ENCODE measurements at regions not wholly inside any gene's neighbourhood (a gene's known extent, or its start where the extent isn't known, plus 50 kb on each side); places are given as distances from the start of the nearest gene placed in this dataset.
A peak's percentile ranks its signal among the peaks of the same experiment; 100 is the strongest.
"Not testable (repeated sequence)": the region's sequence is repeated elsewhere in the genome, so short reads cannot be mapped to it uniquely, and the experiment has no call there.

DNA sequence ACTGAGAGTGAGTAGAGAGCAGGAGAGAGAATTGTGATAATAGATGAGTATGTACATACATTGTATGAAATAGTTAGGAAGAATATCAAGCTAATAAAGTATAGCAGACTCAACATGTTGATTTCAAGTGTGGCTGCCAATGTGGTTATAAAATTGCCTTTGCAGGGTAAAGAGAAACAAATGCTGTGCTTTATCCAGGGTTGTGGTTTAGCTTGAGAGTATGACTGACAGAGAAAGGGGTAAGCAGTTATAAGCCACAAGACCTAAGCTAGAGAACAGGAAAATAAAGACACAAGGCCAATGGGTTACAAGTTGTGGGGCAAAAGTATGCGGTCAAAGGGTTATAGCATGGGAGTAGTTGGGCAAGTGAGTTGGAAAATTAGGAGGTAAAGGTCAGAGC lies 1217.5 kb downstream of the DIAPH3 start:
- no peak for DNase-seq

DNA sequence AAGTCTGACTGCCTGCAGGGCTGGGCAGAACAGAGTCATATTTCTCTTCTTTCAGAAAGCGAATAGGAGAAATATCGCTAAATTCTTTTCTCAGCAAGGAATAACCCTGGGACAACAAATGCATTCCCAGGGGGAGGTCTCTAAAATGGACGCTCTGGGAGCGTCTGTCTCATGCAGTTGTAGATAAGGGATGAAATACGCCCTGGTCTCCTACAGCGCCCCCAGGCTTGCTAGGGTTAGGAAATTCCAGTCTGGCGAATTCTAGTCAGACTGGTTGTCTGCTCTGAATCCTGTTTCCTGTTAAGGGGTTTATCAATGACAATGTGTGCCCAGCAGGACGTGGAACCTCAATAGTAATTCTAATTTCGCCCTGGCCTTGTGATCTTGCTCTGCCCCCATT lies 1214.1 kb downstream of the DIAPH3 start:
- DNase-seq = no peak

DNA sequence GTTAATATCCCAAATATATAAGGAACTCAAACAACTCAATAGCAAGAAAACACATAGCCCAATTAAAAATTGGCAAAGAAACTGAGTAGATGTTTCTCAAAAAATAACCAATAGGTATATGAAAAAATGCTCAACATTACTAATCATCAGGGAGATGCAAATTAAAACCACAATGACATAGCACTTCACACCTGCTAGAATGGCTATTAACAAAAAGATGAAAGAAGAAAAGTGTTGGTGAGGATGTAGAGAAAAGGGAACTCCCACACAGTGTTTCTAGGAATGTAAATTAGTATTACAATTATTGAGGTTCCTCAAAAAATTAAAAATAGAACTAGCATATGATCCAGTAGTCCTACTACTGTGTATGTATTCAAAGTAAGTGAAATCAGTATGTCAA lies 1212.8 kb downstream of the DIAPH3 start:
- no peak for DNase-seq

DNA sequence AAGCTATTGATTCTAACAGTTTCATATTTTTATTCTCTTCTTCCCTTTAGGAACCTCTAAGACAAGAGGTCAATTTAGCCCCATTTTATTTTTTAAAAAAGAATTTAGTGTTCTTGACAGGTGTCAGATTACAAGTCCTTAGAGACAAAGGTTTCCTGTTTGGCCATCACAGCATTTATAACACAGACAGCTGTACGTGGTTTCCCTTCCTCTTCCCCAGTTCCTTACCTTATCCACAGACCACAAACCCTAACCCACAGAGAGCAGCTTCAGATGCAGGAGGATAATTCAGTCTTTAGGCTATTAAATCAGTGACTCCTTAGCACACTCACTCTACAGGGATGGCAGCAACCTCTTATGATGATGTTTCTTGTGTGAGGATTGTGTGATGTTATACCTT lies 1210.1 kb downstream of the DIAPH3 start:
- DNase-seq = peak; percentile 77 to 83

DNA sequence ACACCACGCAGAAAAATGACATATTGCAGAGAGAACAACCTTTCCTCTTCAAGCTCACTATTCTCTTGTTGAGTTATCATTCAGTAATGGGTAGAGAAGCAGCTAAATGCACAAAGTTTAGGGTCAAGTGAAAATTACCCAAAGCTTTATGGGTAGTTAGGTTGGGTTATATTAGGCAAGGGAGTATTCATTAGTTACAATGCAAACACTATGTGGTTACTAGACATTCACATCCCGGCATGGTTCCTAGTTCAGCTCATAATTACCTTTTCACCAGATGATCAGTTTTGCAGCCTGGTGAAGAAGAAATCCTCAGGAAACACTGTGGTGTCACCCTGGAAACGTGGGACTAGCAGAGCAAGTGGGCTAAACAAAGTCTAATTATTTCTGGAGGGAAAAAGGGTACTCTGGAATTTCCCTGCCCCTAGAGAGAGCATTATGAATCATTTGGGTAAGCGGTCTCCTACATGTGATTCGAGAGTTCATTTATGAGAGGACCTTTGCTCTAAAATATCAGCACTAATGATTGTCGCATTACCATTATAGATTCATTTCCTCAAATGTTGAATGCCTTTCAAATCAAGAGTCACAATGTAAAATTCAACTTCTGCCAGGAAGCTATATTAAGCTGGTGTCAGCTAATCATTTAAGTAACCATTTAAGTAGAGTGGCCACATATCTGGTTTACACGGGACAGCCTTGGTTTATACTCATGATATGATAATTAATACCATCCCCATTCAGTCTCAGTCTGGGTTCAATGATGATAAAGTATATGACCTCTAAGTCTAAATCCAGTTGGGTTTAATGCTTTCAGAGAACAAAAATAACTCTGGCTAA lies 1208.0 kb downstream of the DIAPH3 start:
- DNase-seq = no peak

DNA sequence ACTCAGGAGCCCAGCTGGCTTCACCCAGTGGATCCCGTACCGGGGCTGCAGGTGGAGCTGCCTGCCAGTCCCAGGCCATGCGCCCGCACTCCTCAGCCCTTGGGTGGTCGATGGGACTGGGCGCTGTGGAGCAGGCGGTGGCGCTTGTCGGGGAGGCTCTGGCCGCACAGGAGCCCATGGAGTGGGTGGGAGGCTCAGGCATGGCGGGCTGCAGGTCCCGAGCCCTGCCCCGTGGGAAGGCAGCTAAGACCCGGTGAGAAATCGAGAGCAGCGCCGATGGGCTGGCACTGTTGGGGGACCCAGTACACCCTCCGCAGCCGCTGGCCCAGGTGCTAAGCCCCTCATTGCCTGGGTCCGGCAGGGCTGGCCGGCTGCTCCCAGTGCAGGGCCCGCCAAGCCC lies 1205.6 kb downstream of the DIAPH3 start:
- DNase-seq = not testable (repeated sequence)

DNA sequence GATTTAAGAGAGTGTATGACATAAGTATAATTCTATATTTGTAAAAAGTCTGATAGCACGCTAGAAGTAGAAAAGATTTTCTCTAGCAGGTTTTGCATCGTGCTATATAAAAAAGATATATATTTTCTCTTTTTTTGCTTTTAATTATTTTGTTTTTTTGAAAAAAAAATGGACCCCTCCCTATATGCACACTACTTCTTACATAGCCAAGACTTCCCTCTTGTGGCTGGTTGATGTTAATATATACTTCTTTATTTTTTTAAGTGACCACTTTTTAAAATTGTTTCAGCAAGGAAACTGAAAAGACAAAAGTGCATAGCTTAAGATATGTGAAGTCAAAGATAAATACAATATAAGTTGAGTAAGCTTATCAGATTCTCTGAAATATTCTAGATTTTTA lies 1202.8 kb downstream of the DIAPH3 start:
- DNase-seq = peak; percentile 43 to 77

DNA sequence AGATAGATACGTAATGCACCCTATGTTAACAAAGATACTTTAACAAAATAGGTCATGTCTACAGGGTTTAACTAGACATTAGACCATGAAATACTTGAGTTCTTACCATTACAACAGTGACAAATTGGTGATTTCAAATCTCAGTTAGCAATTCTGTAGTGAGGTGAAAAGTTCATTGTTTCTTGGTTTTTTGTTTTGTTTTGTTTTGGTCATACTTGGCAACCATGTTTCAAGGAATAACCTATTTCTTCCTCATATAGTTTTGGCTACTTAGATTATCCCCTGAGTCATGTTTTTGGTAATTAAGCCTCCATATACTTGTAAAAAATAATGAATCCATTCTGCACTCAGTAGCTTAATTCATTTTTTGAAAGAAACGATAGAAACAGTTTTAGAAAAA lies 1200.4 kb downstream of the DIAPH3 start:
- DNase-seq = no peak

DNA sequence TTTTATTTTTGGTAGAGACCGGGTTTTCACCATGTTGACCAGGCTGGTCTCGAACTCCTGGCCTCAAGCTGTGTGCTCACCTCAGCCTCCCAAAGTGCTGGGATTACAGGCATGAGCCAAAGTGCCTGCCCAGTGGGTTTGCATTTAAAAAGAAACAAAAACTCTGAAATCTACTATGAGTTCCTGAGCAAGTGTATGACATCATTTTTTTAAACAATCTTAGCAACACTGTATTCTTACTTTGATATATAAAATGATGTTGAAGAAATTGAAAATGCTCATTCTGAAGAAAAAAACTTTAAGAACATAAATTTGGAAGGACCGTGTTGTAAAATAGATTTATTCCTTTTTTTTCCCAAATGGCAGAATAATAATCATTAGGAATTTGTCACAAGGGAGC lies 1199.7 kb downstream of the DIAPH3 start:
- no peak for DNase-seq

DNA sequence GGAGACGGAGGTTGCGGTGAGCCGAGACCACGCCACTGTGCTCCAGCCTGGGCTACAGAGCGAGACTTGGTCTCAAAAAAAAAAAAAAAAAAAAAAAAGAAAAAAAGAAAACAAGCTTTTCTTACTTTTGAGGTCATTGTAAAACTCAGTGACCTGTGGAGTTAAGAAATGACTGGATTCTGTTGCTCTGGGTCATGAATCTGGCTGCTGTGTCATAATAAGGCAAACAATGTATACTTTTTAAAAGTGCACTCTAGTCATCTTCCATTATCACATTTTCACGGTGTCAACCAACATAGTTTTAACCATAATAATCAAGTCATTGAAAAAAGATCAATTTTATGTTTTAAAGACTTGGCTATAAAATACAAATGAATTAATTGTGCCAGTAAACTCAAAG lies 1186.6 kb downstream of the DIAPH3 start:
- no peak for DNase-seq

DNA sequence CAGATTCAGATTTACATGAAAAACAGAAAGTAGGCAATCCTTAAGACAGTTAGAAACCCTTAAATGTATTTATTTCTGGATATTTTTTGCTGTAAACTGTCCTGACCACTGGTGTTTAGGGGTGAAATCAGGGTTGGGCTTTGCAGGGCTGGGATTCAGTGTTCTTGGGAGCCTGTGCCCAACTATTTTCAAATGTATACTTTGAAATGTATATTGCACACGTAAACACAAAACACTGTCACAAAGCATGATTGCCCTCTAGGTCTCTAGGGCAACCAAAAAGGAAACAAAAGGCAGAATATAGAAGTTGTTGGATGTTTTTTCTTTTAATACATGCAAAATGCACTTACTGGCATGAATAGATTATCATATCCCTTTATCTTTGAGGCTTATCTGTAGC lies 1185.4 kb downstream of the DIAPH3 start:
- DNase-seq = no peak

DNA sequence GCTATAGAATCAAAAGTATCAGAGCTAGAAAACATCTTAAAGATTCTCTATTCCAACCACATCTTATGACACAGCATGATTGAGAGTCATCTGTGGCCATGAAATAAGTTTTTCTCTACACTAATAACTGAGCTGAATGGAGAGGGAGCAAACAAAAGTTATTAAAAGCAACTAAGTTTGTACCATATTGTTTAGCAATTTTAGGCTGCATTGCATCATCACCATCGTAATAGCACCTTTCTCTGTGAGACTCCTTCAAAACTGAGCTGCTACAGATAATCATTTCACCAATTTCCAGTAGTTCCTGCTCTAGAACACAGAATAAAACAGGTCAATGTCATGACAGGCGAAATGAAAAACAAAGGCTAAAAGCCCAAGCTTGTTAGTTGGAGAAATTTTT lies 1183.9 kb downstream of the DIAPH3 start:
- no peak for DNase-seq

DNA sequence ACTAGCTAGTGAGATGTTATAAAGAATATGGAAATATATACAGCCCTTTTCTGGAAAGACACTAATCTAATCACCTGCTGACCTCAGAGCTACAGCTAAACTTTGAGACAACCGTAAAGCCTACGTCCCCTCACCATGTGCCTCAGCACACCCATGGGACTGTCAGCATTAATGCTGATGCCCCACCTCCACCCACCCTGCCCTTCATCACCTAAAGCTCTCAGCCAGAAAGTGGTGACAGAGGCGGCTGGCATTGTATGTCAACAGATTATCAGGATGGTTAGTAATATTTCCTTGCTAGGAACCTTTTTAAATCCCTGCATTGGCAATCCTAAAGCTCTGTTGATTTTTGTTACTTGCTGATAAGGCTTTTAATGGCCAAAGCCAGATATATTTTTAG lies 1177.9 kb downstream of the DIAPH3 start:
- DNase-seq = no peak

DNA sequence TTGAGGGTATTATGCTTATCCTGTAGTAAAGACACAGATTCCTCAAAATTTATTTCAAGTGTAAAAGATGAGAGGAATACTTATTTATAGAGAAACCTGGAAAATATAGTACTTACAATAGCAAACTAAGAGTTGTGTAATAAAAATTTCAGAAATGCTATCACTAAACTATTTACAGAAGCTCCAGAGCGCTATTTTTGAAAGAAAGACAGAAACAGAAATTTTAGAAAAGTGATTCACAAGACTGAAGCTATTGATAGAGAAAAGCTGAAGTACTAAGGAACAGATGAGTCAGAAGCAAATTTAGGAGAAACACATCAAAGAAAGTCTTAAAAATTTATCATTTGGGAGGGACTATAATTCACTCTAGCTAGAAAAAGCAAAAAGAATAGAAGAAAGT lies 1174.2 kb downstream of the DIAPH3 start:
- no peak for DNase-seq

DNA sequence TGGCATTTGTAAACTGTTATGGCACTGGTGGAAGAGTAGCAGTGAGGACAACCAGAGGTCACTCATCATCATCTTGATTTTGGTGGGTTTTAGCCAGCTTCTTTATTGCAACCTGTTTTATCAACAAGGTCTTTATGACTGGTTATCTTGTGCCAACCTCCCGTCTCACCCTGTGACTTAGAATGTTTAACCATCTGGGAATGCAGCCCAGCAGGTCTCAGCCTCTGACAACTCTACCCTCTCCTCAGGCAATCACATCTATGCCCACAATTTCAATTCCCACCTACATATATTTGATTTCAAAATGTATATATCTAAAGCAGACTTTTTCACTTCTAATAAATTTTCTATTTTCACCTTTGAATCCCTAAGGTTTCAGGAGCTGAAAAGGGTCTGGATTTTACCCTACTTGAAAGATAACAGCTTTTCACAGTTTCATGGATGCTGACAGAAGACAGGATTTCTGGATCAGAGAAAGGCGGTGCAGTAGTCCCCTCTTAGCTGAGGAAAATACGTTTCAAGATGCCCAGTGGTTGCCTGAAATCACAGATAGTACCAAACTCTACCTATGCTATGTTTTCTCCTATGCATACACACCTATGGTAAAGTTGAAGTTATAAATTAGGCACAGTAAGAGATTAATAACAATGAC lies 1171.8 kb downstream of the DIAPH3 start:
- no peak for DNase-seq

DNA sequence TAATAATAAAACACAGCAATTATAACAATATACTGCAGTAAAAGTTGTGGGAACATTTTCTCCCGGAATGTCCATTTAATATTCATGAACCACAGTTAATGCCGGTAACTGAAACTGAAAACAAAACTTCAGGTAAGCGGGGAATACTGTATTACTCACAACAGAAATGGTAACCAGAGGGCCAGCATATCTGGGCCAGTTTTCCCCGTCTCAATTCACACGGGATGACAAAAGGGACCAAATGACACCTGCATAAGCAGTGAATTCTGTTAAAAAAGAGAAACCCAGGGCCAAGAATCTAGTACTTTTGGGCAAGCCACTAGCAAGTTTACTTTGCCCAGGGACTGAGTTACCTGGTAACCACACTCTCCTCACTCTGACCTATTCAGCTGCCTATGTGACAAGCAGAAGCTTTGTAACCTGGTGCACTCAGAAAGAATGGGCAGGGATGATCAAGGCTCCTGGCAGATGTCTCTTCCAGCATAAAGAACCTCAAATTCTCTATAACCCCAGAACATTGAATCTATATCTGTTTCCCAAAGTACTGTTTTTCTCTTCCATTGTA lies 1171.2 kb downstream of the DIAPH3 start:
- no peak for DNase-seq

DNA sequence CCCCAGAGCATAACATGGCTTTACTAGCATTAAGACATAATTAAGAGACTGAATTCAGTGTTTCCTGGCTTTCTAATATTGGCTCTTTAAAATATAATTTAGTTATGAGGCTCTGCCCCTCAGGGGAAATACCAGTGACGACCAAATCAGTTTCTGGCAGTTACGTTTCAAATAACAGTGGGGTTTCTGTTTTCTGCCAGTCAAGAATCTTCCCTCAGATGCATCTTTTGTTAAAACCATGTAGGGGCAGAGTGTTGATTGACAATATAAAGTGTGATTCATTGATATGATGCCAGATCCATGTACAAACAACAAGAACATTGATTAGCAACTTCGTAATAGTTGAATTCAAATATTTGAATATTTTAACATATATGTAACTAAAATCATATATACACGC lies 1169.7 kb downstream of the DIAPH3 start:
- DNase-seq = no peak

DNA sequence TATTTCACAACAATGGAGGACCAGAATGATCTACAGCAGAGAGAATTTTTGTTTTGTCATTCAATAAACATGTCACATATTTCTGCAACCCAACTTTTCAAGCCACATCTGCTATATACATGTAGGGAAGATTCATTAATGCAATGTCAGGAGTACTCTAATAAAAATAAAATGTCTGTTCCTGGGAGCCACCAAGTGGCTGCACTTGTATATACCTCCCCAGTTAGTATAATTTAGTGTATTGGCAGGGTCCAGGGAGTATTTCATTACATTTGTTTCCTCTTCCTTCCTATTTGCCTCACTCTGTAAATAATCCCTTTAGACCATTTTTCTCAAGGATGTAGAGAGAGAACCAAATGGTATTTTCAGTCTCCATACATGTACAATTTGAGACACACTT lies 1169.0 kb downstream of the DIAPH3 start:
- peak; percentile 25 to 51 for DNase-seq

DNA sequence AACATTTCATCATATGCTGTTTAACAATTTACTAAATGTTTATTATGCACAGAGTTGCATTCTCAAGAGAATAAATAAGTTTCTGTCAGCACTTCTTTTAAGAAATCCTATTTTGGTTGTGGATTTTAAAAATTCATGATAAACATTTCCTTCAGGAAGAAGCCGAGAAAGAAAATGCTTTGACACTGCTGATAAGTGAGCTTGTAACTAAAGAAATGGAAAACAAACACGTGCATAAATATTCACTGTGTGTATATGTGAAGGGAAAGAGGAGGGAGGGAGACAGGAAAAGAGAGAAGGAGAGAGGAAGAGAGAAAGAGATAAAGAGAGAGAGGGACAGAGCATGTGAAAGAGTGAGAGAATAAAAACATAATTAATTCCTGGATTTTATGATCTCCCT lies 1165.0 kb downstream of the DIAPH3 start:
- DNase-seq = no peak

DNA sequence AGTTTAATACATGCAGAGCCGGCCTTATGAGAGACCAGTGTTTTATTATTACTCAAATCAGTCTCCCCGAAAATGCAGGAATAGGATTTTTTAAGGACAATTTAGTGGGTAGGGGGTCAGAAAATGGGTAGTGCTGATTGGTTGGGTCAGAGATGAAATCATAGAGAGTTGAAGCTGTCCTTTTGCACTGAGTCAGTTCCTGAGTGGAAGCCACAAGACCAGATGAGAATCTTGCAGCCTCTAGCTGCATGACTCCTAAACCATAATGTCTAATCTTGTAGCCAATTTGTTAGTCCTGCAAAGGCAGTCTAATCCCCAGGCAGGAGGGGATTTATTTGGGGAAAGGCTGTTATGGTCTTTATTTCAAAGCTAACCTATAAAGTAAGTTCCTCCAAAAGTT lies 1163.9 kb downstream of the DIAPH3 start:
- DNase-seq = no peak

DNA sequence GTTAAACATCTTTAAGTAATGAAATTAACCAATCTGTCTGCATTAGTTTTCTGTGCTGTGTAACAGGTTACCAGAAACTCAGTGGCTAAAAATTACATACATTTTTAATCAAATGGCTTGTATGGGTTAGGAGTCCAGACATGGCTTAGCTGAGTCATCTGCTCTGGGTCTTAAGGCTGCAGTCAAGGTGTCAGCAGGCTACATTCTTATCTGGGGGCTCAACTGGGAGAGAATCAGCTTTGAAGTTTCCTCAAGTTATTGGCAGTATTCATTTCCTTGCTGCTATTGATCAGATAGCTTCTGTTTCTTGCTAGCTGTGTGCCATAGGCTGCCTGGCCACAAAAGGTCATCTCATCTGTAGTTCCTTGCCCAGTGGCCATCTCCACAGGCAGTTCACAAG lies 1163.0 kb downstream of the DIAPH3 start:
- DNase-seq = no peak

DNA sequence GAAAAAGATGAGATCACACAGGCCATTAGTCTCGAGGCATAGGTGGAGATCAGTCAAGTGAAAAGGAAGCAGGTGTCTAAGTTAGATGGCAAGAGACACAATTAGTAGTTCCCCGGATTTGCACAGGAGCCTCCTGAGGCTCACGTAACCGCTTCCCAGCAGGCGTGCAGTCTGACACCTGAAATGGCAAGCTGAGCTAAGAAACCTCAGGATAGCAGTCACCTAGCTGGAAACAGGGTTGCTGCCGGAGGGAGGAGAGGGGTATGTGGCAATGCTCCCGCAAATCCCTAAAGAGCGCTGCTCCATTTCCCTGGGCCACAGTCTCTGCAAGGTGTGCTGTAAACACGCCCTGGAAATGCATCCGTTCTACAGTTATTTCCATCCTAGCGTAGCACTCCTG lies 1151.0 kb downstream of the DIAPH3 start:
- DNase-seq = no peak

DNA sequence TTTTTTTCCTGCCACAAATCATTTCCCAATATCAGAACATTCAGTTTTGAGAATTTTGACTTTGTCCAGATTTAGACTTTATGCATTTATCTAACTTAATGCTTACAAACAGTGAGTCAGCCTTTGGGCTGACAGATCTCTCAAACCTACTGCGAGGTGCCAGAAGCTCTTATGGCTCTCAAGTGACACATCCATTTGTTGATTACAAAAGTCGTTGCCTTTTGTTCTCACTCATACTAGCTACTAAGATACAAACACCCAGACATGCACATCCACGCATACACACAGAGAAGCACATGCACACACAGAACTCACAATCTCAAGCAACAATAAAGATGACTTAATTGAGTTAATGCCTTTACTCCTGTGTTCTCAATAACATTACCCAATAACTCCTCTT lies 1147.5 kb downstream of the DIAPH3 start:
- no peak for DNase-seq

DNA sequence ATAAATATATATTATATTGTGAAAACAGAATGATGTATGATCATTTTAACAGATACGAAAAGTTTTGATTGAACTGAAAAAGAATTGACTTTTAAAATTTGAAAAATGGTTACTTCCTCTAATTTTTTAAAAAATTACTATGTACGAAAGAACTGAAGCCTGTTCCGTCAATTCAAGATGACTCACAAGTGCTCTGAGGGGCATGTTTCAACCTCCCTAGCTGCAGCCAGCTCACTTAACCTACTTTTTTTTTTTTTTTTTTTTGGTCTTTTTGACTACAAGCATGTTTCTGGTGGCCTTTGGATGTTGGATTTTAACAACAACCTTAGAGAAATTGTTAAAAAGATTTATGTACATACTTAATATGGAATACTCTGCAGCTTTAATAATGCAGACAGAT lies 1139.3 kb downstream of the DIAPH3 start:
- peak; percentile 4 to 14 for DNase-seq
